ENCODE measurements at regions not wholly inside any gene's neighbourhood (a gene's known extent, or its start where the extent isn't known, plus 50 kb on each side); places are given as distances from the start of the nearest gene placed in this dataset.

- no peaks in the 10 kb centered on the region for H3K9me3 Mint-ChIP-seq
- H3K27me3 ChIP-seq (ENCODE audit: control insufficient read depth, insufficient read depth, low read length, poor library complexity, severe bottlenecking), result no peaks in the 10 kb centered on the region
- peaks cover 9% of the 10 kb centered on the region for H3K4me1 ChIP-seq (ENCODE audit: control insufficient read depth, insufficient read depth, low read length)
- no peaks in the 10 kb centered on the region for H3K36me3 ChIP-seq (ENCODE audit: control insufficient read depth, insufficient read depth, low read length)
- H3K27ac Mint-ChIP-seq, result no peak overlapping the region
- no peak overlapping the region for H3K4me3 Mint-ChIP-seq
- H3K9ac ChIP-seq (ENCODE audit: extremely low read depth, low read length, poor library complexity, severe bottlenecking), result no peak overlapping the region
- H3K9me3 ChIP-seq (ENCODE audit: control insufficient read depth, low read length), result no peaks in the 10 kb centered on the region
- TF ChIP-seq, protein P1, sequence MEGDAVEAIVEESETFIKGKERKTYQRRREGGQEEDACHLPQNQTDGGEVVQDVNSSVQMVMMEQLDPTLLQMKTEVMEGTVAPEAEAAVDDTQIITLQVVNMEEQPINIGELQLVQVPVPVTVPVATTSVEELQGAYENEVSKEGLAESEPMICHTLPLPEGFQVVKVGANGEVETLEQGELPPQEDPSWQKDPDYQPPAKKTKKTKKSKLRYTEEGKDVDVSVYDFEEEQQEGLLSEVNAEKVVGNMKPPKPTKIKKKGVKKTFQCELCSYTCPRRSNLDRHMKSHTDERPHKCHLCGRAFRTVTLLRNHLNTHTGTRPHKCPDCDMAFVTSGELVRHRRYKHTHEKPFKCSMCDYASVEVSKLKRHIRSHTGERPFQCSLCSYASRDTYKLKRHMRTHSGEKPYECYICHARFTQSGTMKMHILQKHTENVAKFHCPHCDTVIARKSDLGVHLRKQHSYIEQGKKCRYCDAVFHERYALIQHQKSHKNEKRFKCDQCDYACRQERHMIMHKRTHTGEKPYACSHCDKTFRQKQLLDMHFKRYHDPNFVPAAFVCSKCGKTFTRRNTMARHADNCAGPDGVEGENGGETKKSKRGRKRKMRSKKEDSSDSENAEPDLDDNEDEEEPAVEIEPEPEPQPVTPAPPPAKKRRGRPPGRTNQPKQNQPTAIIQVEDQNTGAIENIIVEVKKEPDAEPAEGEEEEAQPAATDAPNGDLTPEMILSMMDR (conservative IDR thresholded peaks at IDR 0.05), result no peak
- no peaks in the 10 kb centered on the region for H3K27me3 Mint-ChIP-seq (ENCODE audit: insufficient read depth)
- H3K36me3 Mint-ChIP-seq (ENCODE audit: low read depth), result no peaks in the 10 kb centered on the region
- 91 to 94% methylated on average over 7 to 8 of the region's 8 CpGs for WGBS, 2 experiments (ENCODE audit: insufficient coverage in 1 of 2, insufficient read length in 1 of 2)
- H3K27ac ChIP-seq (ENCODE audit: low read depth, low read length), result no peak overlapping the region
- H3K4me1 Mint-ChIP-seq, result peaks cover 11% of the 10 kb centered on the region
- DNase-seq, result no peak
- H3K4me3 ChIP-seq (ENCODE audit: low read length), result no peak overlapping the region
Observed at GRCh38 chr10:63799521-63800300, 278.5 kb downstream of the REEP3 start.

DNA sequence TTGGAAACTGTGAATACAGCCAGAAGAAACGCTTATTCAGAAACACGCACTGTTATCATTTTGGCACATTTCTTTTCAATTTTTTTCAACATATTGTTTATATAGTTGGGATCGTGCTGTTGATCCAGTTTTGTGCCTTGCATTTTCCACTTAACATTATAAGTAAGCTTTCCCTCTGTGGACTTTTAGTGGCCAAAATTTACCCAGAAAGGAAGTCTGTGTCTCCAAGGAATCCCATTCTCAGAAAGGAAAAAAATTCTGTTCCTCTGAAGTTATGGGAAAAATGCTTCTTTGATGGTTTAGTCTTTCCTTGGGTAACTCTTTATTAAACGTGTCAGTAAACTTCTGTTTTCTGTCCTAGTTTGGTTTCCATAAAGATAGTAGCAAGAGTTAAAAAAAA is 280.0 kb downstream of the REEP3 start:
- no peak overlapping the region for H3K27ac ChIP-seq (ENCODE audit: low read depth, low read length)
- H3K9me3 ChIP-seq (ENCODE audit: control insufficient read depth, low read length), result peaks cover 3% of the 10 kb centered on the region
- no peaks in the 10 kb centered on the region for H3K36me3 ChIP-seq (ENCODE audit: control insufficient read depth, insufficient read depth, low read length)
- H3K4me3 ChIP-seq (ENCODE audit: low read length), result no peak overlapping the region
- H3K27ac Mint-ChIP-seq, result no peak overlapping the region
- DNase-seq, result no peak
- no peaks in the 10 kb centered on the region for H3K27me3 ChIP-seq (ENCODE audit: control insufficient read depth, insufficient read depth, low read length, poor library complexity, severe bottlenecking)
- H3K4me1 ChIP-seq (ENCODE audit: control insufficient read depth, insufficient read depth, low read length), result peaks cover 9% of the 10 kb centered on the region
- 95 to 100% methylated on average over 1 to 4 of the region's 4 CpGs for WGBS, 2 experiments (ENCODE audit: insufficient coverage in 1 of 2, insufficient read length in 1 of 2)
- peaks cover 11% of the 10 kb centered on the region for H3K4me1 Mint-ChIP-seq
- peaks cover 5% of the 10 kb centered on the region for H3K9me3 Mint-ChIP-seq
- H3K4me3 Mint-ChIP-seq, result no peak overlapping the region
- H3K9ac ChIP-seq (ENCODE audit: extremely low read depth, low read length, poor library complexity, severe bottlenecking), result no peak overlapping the region
- TF ChIP-seq, protein P1 (conservative IDR thresholded peaks at IDR 0.05), result no peak
- no peaks in the 10 kb centered on the region for H3K27me3 Mint-ChIP-seq (ENCODE audit: insufficient read depth)
- H3K36me3 Mint-ChIP-seq (ENCODE audit: low read depth), result no peaks in the 10 kb centered on the region

DNA sequence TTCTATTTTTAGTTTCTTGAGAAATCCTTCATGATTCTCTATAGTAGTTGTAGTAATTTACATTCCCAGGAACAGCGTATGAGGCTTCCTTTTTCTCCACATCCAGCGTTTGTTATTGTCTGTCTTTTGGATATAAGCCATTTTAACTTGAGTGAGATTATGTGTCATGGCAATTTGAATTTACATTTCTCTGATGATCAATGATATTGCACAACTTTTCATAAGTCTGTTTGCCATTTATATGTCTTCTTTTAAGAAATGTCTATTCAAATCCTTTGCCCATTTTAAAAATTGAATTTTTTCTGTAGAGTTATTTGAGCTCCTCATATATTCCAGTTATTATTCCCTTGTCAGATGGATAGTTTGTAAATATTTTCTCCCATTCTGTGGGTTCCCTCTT is 285.1 kb downstream of the REEP3 start:
- Mint-ChIP-seq H3K4me3 (no peak overlapping the region), H3K27me3 (ENCODE audit: insufficient read depth) (no peaks in the 10 kb centered on the region), H3K27ac (no peak overlapping the region), H3K36me3 (ENCODE audit: low read depth) (no peaks in the 10 kb centered on the region), H3K4me1 (no peaks in the 10 kb centered on the region), H3K9me3 (peaks cover 33% of the 10 kb centered on the region)
- peaks cover 11% of the 10 kb centered on the region for H3K9me3 ChIP-seq (ENCODE audit: control insufficient read depth, low read length)
- H3K9ac ChIP-seq (ENCODE audit: extremely low read depth, low read length, poor library complexity, severe bottlenecking), result no peak overlapping the region
- no peaks in the 10 kb centered on the region for H3K36me3 ChIP-seq (ENCODE audit: control insufficient read depth, insufficient read depth, low read length)
- no peak overlapping the region for H3K4me3 ChIP-seq (ENCODE audit: low read length)
- TF ChIP-seq, protein P1 (conservative IDR thresholded peaks at IDR 0.05), result no peak
- WGBS, 2 experiments (ENCODE audit: insufficient coverage in 1 of 2, insufficient read length in 1 of 2), result 0% methylated on average over 1 of the region's 2 CpGs; no CpG with 5 or more reads in 1 of the 2 experiments
- H3K4me1 ChIP-seq (ENCODE audit: control insufficient read depth, insufficient read depth, low read length), result no peaks in the 10 kb centered on the region
- DNase-seq, result no peak
- H3K27ac ChIP-seq (ENCODE audit: low read depth, low read length), result no peak overlapping the region
- no peaks in the 10 kb centered on the region for H3K27me3 ChIP-seq (ENCODE audit: control insufficient read depth, insufficient read depth, low read length, poor library complexity, severe bottlenecking)
